ENCODE measurements at regions not wholly inside any gene's neighbourhood (a gene's known extent, or its start where the extent isn't known, plus 50 kb on each side); places are given as distances from the start of the nearest gene placed in this dataset.

DNA sequence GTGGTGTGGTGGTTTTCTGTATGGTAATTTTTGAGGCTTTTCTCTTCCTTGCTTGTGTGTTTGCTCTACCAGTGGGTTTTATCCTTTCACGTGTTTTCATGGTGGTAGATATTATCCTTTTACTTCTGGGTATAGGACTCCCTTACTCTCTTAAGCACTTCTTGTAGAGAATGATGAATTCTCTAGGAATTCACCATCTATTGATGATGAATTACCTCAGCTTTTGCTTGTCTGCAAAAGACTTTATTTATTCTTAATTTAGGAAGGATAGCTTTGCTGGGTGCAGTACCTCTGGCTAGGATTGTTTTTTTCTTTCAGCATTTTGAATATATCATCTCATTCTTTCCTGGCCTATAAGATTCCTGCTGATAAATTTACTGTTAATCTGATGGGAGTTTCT is 415.3 kb downstream of the PDGFC start:
- Histone ChIP-seq H3K27me3 (replicated peaks; ENCODE audit: insufficient read depth) (no peaks in the 10 kb centered on the region), H3K36me3 (no peaks in the 10 kb centered on the region), H3K4me1 (replicated peaks) (no peaks in the 10 kb centered on the region), H3K4me3 (no peak overlapping the region), H3K27ac (no peak overlapping the region), H3K9me3 (no peaks in the 10 kb centered on the region)
- DNase-seq (ENCODE audit: low spot score), result no peak
- no peak for TF ChIP-seq POLR2A (IDR thresholded peaks at IDR 0.05)
- TF ChIP-seq, protein P1, sequence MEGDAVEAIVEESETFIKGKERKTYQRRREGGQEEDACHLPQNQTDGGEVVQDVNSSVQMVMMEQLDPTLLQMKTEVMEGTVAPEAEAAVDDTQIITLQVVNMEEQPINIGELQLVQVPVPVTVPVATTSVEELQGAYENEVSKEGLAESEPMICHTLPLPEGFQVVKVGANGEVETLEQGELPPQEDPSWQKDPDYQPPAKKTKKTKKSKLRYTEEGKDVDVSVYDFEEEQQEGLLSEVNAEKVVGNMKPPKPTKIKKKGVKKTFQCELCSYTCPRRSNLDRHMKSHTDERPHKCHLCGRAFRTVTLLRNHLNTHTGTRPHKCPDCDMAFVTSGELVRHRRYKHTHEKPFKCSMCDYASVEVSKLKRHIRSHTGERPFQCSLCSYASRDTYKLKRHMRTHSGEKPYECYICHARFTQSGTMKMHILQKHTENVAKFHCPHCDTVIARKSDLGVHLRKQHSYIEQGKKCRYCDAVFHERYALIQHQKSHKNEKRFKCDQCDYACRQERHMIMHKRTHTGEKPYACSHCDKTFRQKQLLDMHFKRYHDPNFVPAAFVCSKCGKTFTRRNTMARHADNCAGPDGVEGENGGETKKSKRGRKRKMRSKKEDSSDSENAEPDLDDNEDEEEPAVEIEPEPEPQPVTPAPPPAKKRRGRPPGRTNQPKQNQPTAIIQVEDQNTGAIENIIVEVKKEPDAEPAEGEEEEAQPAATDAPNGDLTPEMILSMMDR (IDR thresholded peaks at IDR 0.05), result no peak
- TF ChIP-seq POLR2AphosphoS5 (IDR thresholded peaks at IDR 0.05), result no peak
- 91% methylated on average over 1 of the region's 1 CpG for WGBS
- intact Hi-C loops (cut with DNase I), result no loop called here

DNA sequence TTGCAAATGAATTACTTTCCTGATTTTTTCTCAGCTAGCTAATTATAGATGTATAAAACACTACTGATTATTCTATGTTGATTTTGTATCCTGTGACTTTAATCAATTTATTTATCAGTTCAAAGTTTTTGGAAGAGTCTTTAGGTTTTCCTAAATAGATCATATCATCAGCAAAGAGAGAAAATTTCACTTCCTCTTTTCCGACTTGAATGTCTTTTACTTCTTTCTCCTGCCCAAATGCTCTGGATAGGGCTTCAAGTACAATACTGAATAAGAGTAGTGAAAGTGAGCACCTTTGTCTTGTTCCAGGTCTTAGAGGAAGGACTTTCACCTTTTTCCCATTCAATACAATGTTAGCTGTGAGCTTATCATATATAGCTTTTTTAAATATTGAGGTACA is 417.9 kb downstream of the PDGFC start:
- DNase-seq (ENCODE audit: low spot score), result no peak
- Histone ChIP-seq H3K36me3 (no peaks in the 10 kb centered on the region), H3K27me3 (replicated peaks; ENCODE audit: insufficient read depth) (no peaks in the 10 kb centered on the region), H3K27ac (no peak overlapping the region), H3K9me3 (no peaks in the 10 kb centered on the region), H3K4me3 (no peak overlapping the region), H3K4me1 (replicated peaks) (no peaks in the 10 kb centered on the region)
- TF ChIP-seq, protein P1 (IDR thresholded peaks at IDR 0.05), result no peak
- TF ChIP-seq POLR2A (IDR thresholded peaks at IDR 0.05) (no peak), POLR2AphosphoS5 (IDR thresholded peaks at IDR 0.05) (no peak)
- WGBS, result 84% methylated on average over 1 of the region's 1 CpG
- intact Hi-C loops (cut with DNase I), result no loop called here

DNA sequence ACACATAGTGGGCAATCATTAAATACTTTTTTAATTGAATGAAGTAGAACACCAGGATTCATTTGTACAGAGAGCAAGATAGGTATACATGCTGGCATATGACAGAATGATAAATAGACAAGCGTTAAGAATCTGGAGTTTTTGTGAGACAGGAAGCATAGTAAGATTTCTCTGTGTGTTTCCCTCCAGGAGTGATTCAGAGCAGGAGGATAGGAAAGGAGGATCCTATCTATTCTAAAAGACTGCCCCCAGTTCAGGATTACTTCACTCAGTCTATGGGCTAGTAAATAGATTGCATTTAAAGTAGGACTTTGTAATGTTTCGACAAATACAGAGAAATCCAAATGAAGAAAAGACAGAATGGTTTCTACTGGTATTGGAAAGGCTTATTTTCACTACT is 423.7 kb downstream of the PDGFC start:
- no peaks in the 10 kb centered on the region for H3K9me3 ChIP-seq
- no peaks in the 10 kb centered on the region for H3K4me1 ChIP-seq (replicated peaks)
- no peak overlapping the region for H3K27ac ChIP-seq
- TF ChIP-seq, protein P1 (IDR thresholded peaks at IDR 0.05), result no peak
- TF ChIP-seq POLR2AphosphoS5 (IDR thresholded peaks at IDR 0.05), result no peak
- no peak for DNase-seq (ENCODE audit: low spot score)
- no peaks in the 10 kb centered on the region for H3K27me3 ChIP-seq (replicated peaks; ENCODE audit: insufficient read depth)
- intact Hi-C loops (cut with DNase I), result no loop called here
- no peaks in the 10 kb centered on the region for H3K36me3 ChIP-seq
- 75% methylated on average over 2 of the region's 2 CpGs for WGBS
- H3K4me3 ChIP-seq, result no peak overlapping the region

DNA sequence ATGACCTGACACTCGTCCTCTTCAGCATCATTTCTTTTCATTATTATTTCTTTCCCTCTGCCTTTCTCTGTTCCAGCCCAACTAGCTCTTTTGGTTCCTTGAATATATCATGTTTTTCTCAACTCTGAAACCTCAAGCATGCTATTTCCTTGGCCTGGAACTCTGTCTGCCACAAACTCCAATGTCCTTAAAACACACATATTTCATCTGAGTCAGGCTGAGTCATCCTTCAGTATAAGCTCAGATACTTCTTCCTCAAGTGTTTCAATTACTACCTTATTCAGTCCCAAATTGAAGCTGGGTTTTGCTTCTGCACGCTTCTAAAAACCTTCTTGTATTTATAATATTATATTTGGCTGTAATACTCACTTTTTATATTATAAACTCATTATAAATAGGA is 424.2 kb downstream of the PDGFC start:
- TF ChIP-seq POLR2AphosphoS5 (IDR thresholded peaks at IDR 0.05), result no peak
- TF ChIP-seq POLR2A (IDR thresholded peaks at IDR 0.05), result no peak
- TF ChIP-seq, protein P1 (IDR thresholded peaks at IDR 0.05), result no peak
- intact Hi-C loops (cut with DNase I), result no loop called here
- 74% methylated on average over 2 of the region's 2 CpGs for WGBS
- Histone ChIP-seq H3K4me1 (replicated peaks) (no peaks in the 10 kb centered on the region), H3K27me3 (replicated peaks; ENCODE audit: insufficient read depth) (no peaks in the 10 kb centered on the region), H3K4me3 (no peak overlapping the region), H3K36me3 (no peaks in the 10 kb centered on the region), H3K9me3 (no peaks in the 10 kb centered on the region), H3K27ac (no peak overlapping the region)
- DNase-seq (ENCODE audit: low spot score), result no peak

DNA sequence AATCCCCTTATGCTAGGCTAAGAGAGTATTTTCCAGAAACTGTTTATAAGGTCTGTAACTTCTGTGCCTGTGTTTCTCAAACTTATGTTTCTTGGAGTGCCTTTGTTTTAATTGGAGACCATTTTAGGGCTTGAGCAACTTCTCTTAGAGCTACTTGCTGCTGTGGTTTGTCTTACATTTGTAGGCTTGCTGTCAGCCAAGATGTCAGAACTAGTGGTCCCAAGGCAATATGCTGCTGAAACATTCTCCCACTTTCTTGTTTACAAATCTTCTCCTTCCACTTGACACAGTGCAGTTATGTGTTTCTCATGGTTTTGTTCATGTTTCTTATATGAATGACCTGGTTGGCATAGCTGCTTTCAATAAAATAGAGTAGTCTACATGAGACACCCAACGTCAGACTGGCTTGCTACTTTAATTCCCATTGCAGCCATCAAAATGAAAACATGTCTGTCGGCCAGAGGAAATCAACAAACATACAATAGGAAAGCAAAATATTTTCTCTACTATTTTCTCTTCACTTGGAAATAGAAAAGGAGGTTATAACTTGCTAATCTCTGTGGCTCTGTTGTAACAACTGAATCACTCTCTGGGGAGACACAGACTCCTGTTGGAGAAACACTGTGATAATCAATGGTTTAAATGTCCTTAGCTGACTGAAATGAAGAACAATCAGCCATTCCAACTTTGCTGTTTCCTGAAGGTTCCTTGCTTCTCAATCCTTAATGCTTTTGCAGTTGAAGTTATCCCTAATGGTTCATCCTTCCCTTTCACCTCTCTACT is 426.4 kb downstream of the PDGFC start:
- Histone ChIP-seq H3K27ac (peak overlapping the region in 1 of 2 donors; percentile 49), H3K4me3 (no peak overlapping the region), H3K27me3 (replicated peaks; ENCODE audit: insufficient read depth) (no peaks in the 10 kb centered on the region), H3K9me3 (no peaks in the 10 kb centered on the region), H3K36me3 (no peaks in the 10 kb centered on the region), H3K4me1 (replicated peaks) (no peaks in the 10 kb centered on the region)
- intact Hi-C loops (cut with DNase I), result no loop called here
- DNase-seq (ENCODE audit: low spot score), result no peak
- 80% methylated on average over 2 of the region's 2 CpGs for WGBS
- TF ChIP-seq POLR2A (IDR thresholded peaks at IDR 0.05), result no peak
- TF ChIP-seq, protein P1 (IDR thresholded peaks at IDR 0.05), result no peak
- TF ChIP-seq POLR2AphosphoS5 (IDR thresholded peaks at IDR 0.05), result no peak

All from prostate gland (tissue), 2 donors.